Activated CD4-positive, CD25-positive, alpha-beta regulatory T cell treated with anti-CD3 and anti-CD28 coated beads, Interleukin-2, amount 50 U/mL, for 16 hours (primary cell): ENCODE measurements at regions not wholly inside any gene's neighbourhood (a gene's known extent, or its start where the extent isn't known, plus 50 kb on each side); places are given as distances from the start of the nearest gene placed in this dataset.

Source experiments
- DNase-seq: peaks from one replicate; pipeline ENCODE4 v3.0.0-alpha.2; 2020; ENCODE audit warnings: low read depth, low spot score

GRCh38 chr17:15177343-15177742, 87.8 kb downstream of the PMP22 start:
- DNase-seq: no peak

- DNase-seq: no peak
Observed at GRCh38 chr17:15175356-15175755, 89.8 kb downstream of the PMP22 start.

- DNase-seq: no peak
Observed at GRCh38 chr17:15171167-15172047, 93.7 kb downstream of the PMP22 start.

GRCh38 chr17:15169676-15170075, 95.5 kb downstream of the PMP22 start:
- DNase-seq: no peak

DNA sequence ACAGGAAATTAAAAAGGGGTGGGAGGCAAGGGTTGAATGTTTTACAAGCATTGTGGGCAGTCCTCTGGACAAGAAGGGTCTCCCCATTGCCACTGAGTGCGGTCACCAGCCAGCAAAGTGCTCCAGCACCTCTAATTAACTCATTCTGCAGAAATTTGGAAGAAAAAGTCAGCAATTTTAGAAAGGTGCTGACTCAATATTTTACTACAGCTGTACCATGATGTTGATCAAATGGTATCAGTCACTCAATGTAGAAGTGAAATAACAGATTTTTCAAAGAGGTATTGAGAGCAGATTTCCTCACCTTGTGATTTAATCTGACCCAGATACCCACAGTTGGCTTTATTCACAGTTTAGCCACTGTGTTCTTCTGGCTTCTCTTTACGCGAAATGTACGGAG, 96.7 kb downstream of the PMP22 start:
- no peak for DNase-seq

- no peak for DNase-seq
Observed at GRCh38 chr17:15161395-15161794, 103.7 kb downstream of the PMP22 start.

DNA sequence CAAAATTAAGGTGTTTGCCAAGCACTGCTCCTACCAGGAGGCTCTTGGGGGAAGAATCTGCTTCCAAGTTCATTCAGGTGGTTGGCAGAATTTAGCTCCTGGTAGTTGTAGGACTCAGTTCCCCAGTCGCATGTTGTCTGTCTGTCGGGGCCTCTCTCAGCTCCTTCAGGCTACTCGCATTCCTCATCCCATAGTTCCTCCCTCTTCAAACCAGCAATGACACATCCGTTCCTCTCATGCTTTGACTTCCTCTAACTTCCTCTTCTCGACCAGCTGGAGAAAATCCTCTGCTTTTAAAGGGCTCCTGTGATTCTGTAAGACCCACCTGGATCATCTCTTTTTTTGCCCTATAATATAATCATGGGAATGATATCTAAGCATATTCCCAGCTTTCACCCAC, 108.1 kb downstream of the PMP22 start:
- DNase-seq: no peak

GRCh38 chr17:15154618-15155017, 110.5 kb downstream of the PMP22 start:
- no peak for DNase-seq

DNA sequence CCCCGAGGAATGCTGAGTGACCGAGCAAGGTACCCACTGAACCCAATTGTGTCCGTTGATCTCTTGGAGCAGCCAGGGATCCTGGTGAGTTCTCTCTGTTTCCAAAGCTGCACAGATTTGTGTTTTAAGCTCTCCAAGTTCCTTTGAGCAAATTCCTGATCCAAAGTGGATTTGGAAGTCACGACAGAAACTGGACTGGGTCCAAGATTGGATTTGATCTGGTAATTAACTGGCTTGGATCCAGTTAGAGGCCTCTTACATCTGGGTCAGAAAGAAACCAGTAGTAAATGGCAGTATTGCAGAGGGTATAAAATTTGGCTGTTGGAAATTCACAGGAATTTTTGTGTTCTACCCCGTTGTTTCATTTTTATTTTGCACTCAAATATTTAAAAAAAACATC, 119.5 kb downstream of the PMP22 start:
- no peak for DNase-seq

GRCh38 chr17:15143524-15143923, 121.6 kb downstream of the PMP22 start:
- DNase-seq: no peak

- no peak for DNase-seq
Observed at GRCh38 chr17:15134363-15134762, 130.8 kb downstream of the PMP22 start.

- DNase-seq: no peak
Observed at GRCh38 chr17:15133826-15134225, 131.3 kb downstream of the PMP22 start.

GRCh38 chr17:15133143-15133542, 132.0 kb downstream of the PMP22 start:
- no peak for DNase-seq

DNA sequence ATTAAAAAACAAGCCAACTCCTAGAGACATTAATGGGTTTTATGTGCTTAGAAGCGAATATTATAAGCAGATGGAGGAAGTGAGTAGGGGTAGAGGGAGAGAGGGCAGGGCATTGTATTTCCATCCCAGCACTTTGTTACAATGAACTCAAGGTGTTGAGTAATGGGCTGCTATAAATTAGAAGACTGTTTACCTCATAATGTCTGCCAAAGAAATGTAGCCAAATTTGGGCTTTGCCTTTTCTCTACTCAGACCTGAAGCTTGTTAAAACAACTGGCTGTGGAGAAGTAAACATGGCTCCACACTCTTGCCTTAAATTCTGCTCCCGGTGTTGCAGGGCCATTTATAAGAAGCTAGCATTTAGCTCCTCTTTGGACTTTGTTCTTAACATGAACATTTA, 134.7 kb downstream of the PMP22 start:
- DNase-seq: no peak

GRCh38 chr17:15129986-15130385, 135.1 kb downstream of the PMP22 start:
- no peak for DNase-seq

GRCh38 chr17:15124746-15125145, 140.4 kb downstream of the PMP22 start:
- no peak for DNase-seq

DNA sequence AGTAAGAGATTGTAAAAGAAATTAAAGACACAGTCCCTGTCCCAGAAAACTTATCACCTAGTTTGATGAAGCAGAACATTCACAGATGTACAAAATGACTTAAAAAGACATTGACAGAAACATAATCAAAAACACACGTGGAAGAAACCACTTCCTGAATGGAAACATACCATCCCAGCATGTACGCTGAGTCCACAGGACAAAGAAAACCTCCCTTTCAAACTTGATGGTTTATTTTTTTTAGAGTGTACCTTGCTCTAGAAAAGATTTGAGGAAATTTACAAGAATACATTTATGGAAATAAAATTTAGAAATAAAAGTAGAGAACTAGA, 140.9 kb downstream of the PMP22 start:
- DNase-seq: no peak

DNA sequence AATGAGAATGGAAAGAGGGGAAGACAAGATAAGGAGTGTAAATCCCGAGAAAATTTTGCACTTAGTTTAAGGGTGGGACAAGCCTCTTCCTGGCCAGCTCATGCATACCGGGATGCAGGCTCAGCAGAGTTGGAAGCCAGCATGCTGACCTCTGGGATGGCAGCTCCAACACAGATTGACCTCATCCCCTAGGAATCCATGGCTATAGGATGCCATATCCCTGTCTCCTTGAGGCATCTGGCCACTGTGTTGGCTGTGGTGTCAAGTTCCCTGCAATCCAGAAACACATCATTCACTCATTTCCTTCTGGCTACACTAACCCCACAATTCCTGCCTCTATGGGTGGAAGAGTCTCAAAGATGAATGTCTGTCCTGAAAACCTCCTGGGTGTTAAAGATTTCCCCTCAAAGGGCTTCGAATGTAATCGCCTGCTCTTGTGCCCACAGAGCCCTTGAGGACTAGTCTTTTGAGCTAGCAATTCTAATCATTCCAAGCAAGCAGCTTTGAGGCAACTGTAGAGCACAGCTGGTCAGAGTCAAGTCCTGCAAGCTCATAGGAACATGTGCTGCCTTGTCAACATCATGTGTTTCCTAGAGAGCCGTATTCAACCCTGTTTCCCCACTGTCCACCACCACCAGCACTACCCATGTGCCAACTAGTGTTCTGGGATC, 141.4 kb downstream of the PMP22 start:
- no peak for DNase-seq

DNA sequence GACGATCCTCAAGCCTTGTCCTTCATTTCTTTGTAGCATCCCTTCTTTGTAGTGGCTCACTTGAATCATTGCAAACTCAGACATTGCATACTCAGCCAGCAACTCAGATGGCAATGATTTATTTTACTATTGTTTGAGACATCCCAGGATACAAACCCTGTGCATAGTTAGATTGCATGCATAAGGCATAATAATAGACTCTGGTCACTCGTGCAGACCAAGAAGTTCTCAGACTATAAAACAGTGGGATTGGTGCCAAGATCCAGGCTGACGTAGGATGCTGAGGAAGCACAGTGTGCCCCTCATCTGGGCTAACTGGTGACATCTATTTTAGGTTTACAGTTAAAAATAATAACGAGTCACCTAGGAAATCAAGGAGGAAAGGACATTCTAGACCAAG, 142.3 kb downstream of the PMP22 start:
- no peak for DNase-seq

- DNase-seq: no peak
Observed at GRCh38 chr17:15121426-15121825, 143.7 kb downstream of the PMP22 start.

DNA sequence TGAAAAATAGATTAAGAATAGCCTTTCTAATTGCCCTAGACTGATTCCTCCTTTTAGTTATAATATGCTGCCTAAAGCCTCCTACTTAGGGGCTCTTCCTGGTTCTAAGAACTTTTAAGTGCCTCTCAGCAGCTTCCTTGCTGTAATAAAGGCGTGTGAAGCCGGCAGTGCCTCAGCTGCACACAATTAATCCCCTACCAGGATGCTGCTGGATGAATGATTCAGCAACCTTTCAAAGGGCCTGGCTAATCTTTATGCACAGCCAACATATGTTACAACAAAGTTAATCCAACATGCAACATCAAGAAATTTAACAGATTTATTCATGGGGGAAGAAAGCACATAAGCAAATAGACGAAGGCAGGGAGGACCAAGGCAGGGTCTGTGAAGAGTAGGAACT, 145.2 kb downstream of the PMP22 start:
- DNase-seq: no peak

DNA sequence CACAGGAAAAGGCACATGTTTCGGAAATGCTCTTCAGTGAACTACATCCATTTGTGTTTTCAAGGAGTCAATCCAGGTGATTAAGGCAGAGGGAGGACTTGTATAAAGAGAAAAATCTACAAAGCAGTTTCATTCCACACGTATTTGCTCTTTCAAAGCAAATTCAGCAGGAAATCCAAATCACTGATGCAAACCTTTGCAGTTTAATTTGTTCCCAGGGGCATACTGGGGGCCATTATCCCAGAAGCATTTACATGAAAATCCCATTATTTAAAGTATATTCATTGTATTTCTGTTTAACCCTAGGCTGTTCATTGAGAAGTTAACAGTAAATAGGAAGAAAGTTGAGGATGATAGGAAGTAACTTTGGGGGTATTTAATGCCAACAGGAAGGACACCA, 147.9 kb downstream of the PMP22 start:
- DNase-seq: no peak

GRCh38 chr17:15112846-15113617, 152.1 kb downstream of the PMP22 start:
- no peak for DNase-seq
